ENCODE measurements at regions not wholly inside any gene's neighbourhood (a gene's known extent, or its start where the extent isn't known, plus 50 kb on each side); places are given as distances from the start of the nearest gene placed in this dataset.

GRCh38 chr4:136441629-136442282 is 1090.5 kb downstream of the PCDH18 start:
- H3K27ac ChIP-seq (ENCODE audit: insufficient read depth, low read length): no peak overlapping the region
- no peak for DNase-seq (ENCODE audit: low read depth in 2 of 2)
- no peaks in the 10 kb centered on the region for H3K9me3 ChIP-seq (ENCODE audit: control insufficient read depth, insufficient read depth, low read depth, low read length)
- H3K4me3 ChIP-seq (replicated peaks in 1 of 4; ENCODE audit: control extremely low read depth in 1 of 4, insufficient read depth in 1 of 4, low read depth in 3 of 4, low read length in 4 of 4): no peak overlapping the region
- no peaks in the 10 kb centered on the region for H4K20me1 ChIP-seq (ENCODE audit: control insufficient read depth, extremely low read depth, insufficient read depth, low read length)
- no peaks in the 10 kb centered on the region for H3K36me3 ChIP-seq (ENCODE audit: control insufficient read depth, insufficient read depth, low read length)
- no peaks in the 10 kb centered on the region for H3K79me2 ChIP-seq (ENCODE audit: control insufficient read depth, insufficient read depth, low read length)
- no peak overlapping the region for H2AFZ ChIP-seq (ENCODE audit: low read length)
- H3K4me1 ChIP-seq (ENCODE audit: control insufficient read depth, extremely low read depth, insufficient read depth, low read length): no peaks in the 10 kb centered on the region
- no peak overlapping the region for H3K4me2 ChIP-seq (ENCODE audit: extremely low read depth, insufficient read depth, low read length)
- TF ChIP-seq EZH2 (IDR thresholded peaks at IDR 0.05; ENCODE audit: low read length, missing control alignments) (no peak), CTCF (conservative IDR thresholded peaks at IDR 0.05 in 1 of 2, IDR thresholded peaks at IDR 0.05 in 1 of 2; ENCODE audit: low read depth in 1 of 2, low read length in 2 of 2) (no peak)
- no peaks in the 10 kb centered on the region for H3K27me3 ChIP-seq (ENCODE audit: control insufficient read depth, insufficient read depth, low read length)
- no peak overlapping the region for H3K9ac ChIP-seq (ENCODE audit: insufficient read depth, low read length)

- no peak overlapping the region for H2AFZ ChIP-seq (ENCODE audit: low read length)
- no peaks in the 10 kb centered on the region for H3K36me3 ChIP-seq (ENCODE audit: control insufficient read depth, insufficient read depth, low read length)
- no peak for DNase-seq (ENCODE audit: low read depth in 2 of 2)
- H3K9ac ChIP-seq (ENCODE audit: insufficient read depth, low read length): no peak overlapping the region
- TF ChIP-seq CTCF (conservative IDR thresholded peaks at IDR 0.05 in 1 of 2, IDR thresholded peaks at IDR 0.05 in 1 of 2; ENCODE audit: low read depth in 1 of 2, low read length in 2 of 2): no peak
- no peaks in the 10 kb centered on the region for H3K27me3 ChIP-seq (ENCODE audit: control insufficient read depth, insufficient read depth, low read length)
- no peaks in the 10 kb centered on the region for H3K4me1 ChIP-seq (ENCODE audit: control insufficient read depth, extremely low read depth, insufficient read depth, low read length)
- H3K27ac ChIP-seq (ENCODE audit: insufficient read depth, low read length): no peak overlapping the region
- H3K4me2 ChIP-seq (ENCODE audit: extremely low read depth, insufficient read depth, low read length): no peak overlapping the region
- H4K20me1 ChIP-seq (ENCODE audit: control insufficient read depth, extremely low read depth, insufficient read depth, low read length): no peaks in the 10 kb centered on the region
- no peak overlapping the region for H3K4me3 ChIP-seq (replicated peaks in 1 of 4; ENCODE audit: control extremely low read depth in 1 of 4, insufficient read depth in 1 of 4, low read depth in 3 of 4, low read length in 4 of 4)
- no peaks in the 10 kb centered on the region for H3K79me2 ChIP-seq (ENCODE audit: control insufficient read depth, insufficient read depth, low read length)
- no peaks in the 10 kb centered on the region for H3K9me3 ChIP-seq (ENCODE audit: control insufficient read depth, insufficient read depth, low read depth, low read length)
These were observed 1093.6 kb downstream of the PCDH18 start for GRCh38 chr4:136438645-136439044.

- Histone ChIP-seq H3K9ac (ENCODE audit: insufficient read depth, low read length) (no peak overlapping the region), H3K9me3 (ENCODE audit: control insufficient read depth, insufficient read depth, low read depth, low read length) (no peaks in the 10 kb centered on the region), H4K20me1 (ENCODE audit: control insufficient read depth, extremely low read depth, insufficient read depth, low read length) (no peaks in the 10 kb centered on the region), H3K36me3 (ENCODE audit: control insufficient read depth, insufficient read depth, low read length) (no peaks in the 10 kb centered on the region), H3K79me2 (ENCODE audit: control insufficient read depth, insufficient read depth, low read length) (no peaks in the 10 kb centered on the region), H3K27me3 (ENCODE audit: control insufficient read depth, insufficient read depth, low read length) (no peaks in the 10 kb centered on the region), H3K4me2 (ENCODE audit: extremely low read depth, insufficient read depth, low read length) (no peak overlapping the region), H3K4me1 (ENCODE audit: control insufficient read depth, extremely low read depth, insufficient read depth, low read length) (no peaks in the 10 kb centered on the region), H2AFZ (ENCODE audit: low read length) (no peak overlapping the region), H3K27ac (ENCODE audit: insufficient read depth, low read length) (no peak overlapping the region), H3K4me3 (replicated peaks in 1 of 4; ENCODE audit: control extremely low read depth in 1 of 4, insufficient read depth in 1 of 4, low read depth in 3 of 4, low read length in 4 of 4) (no peak overlapping the region)
- no peak for TF ChIP-seq CTCF (conservative IDR thresholded peaks at IDR 0.05 in 1 of 2, IDR thresholded peaks at IDR 0.05 in 1 of 2; ENCODE audit: low read depth in 1 of 2, low read length in 2 of 2)
- no peak for TF ChIP-seq EZH2 (IDR thresholded peaks at IDR 0.05; ENCODE audit: low read length, missing control alignments)
- DNase-seq (ENCODE audit: low read depth in 2 of 2): no peak
These were observed 1108.2 kb downstream of the PCDH18 start for GRCh38 chr4:136424052-136424451.

Data from fibroblast of lung (primary cell).